HUES64 (cell line): ENCODE measurements at regions not wholly inside any gene's neighbourhood (a gene's known extent, or its start where the extent isn't known, plus 50 kb on each side); places are given as distances from the start of the nearest gene placed in this dataset.

Experiments used
- H3K27ac ChIP-seq: 2 replicates; pipeline ENCODE4 v1.7.0; 2013; ENCODE audit warnings: low read depth, low read length, inconsistent platforms
- H3K27me3 ChIP-seq: 2 replicates; pipeline ENCODE4 v1.6.1; 2013; ENCODE audit warnings: mild to moderate bottlenecking, low read length; ENCODE audit not compliant: insufficient read depth
- H3K36me3 ChIP-seq: 2 replicates; pipeline ENCODE4 v1.6.1; 2013; ENCODE audit warnings: mild to moderate bottlenecking, low read length; ENCODE audit not compliant: insufficient read depth
- H3K4me1 ChIP-seq: 2 replicates; pipeline ENCODE4 v1.6.1; 2013; ENCODE audit warnings: mild to moderate bottlenecking, low read length, moderate library complexity; ENCODE audit not compliant: insufficient read depth
- H3K4me3 ChIP-seq: 2 replicates; pipeline ENCODE4 v1.5.1; 2013; ENCODE audit warnings: mild to moderate bottlenecking, low read length, moderate library complexity
- H3K9ac ChIP-seq: 2 replicates; pipeline ENCODE4 v1.6.1; 2013; ENCODE audit warnings: mild to moderate bottlenecking, low read depth, low read length
- H3K9me3 ChIP-seq: 2 replicates; pipeline ENCODE4 v1.6.1; 2013; ENCODE audit warnings: low read depth, low read length; ENCODE audit not compliant: insufficient read depth
- WGBS: fragments of 150-250, 120-280 bp; methylation state at CpG from one replicate; pipeline ENCODE4 v1.1.7; 2013; ENCODE audit warnings: missing lambda C conversion rate; 5-methylcytosine and 5-hydroxymethylcytosine counted together

GRCh38 chr5:74034733-74035132 is 408.7 kb downstream of the ARHGEF28 start:
- H3K4me1 ChIP-seq = no peaks in the 10 kb centered on the region
- 78% methylated on average over 11 of the region's 11 CpGs for WGBS
- H3K36me3 ChIP-seq = no peaks in the 10 kb centered on the region

GRCh38 chr5:74032617-74033016 is 406.6 kb downstream of the ARHGEF28 start:
- Histone ChIP-seq H3K27ac (no peak overlapping the region), H3K9ac (no peak overlapping the region), H3K4me3 (no peak overlapping the region), H3K27me3 (no peaks in the 10 kb centered on the region), H3K4me1 (no peaks in the 10 kb centered on the region; the same call in 1 of the 2 replicates), H3K36me3 (no peaks in the 10 kb centered on the region), H3K9me3 (no peaks in the 10 kb centered on the region)
- 95% methylated on average over 1 of the region's 1 CpG for WGBS

More at GRCh38 chr5:74034733-74035132, 408.7 kb downstream of the ARHGEF28 start:
- no peak overlapping the region for H3K27ac ChIP-seq
- H3K4me3 ChIP-seq = no peak overlapping the region
- no peak overlapping the region for H3K9ac ChIP-seq
- H3K9me3 ChIP-seq = no peaks in the 10 kb centered on the region
- no peaks in the 10 kb centered on the region for H3K27me3 ChIP-seq

GRCh38 chr5:74031536-74031935 is 405.5 kb downstream of the ARHGEF28 start:
- no peaks in the 10 kb centered on the region for H3K9me3 ChIP-seq
- no peaks in the 10 kb centered on the region; the same call in 1 of the 2 replicates for H3K4me1 ChIP-seq
- no peak overlapping the region for H3K4me3 ChIP-seq
- H3K27ac ChIP-seq = no peak overlapping the region
- no peak overlapping the region for H3K9ac ChIP-seq
- no peaks in the 10 kb centered on the region for H3K27me3 ChIP-seq
- 82% methylated on average over 3 of the region's 3 CpGs for WGBS
- no peaks in the 10 kb centered on the region for H3K36me3 ChIP-seq

DNA sequence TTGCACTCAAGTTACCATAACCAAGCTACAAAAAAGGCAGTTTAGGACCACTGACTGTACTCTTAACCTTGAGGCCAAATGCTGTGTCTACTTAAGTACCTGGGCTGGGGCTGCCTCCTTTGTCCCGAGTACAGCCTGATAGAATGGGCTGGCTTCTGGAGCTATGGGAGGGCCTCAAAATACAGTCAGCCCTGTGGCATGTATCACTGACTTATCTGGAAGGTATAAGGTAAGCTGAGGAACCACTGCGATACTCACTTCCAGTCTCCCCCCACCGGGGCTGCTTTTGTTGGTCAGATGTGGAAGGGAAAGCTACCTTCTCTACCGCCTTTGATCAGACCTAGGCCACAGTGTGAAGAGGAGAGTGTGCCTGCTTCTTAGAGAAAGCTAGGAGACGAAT is 404.8 kb downstream of the ARHGEF28 start:
- Histone ChIP-seq H3K9me3 (no peaks in the 10 kb centered on the region), H3K9ac (no peak overlapping the region), H3K4me1 (no peaks in the 10 kb centered on the region; the same call in 1 of the 2 replicates), H3K27me3 (no peaks in the 10 kb centered on the region), H3K4me3 (no peak overlapping the region), H3K36me3 (no peaks in the 10 kb centered on the region), H3K27ac (no peak overlapping the region)
- WGBS = 97% methylated on average over 5 of the region's 5 CpGs

GRCh38 chr5:74030371-74030770 is 404.4 kb downstream of the ARHGEF28 start:
- H3K9me3 ChIP-seq = no peaks in the 10 kb centered on the region
- H3K27ac ChIP-seq = no peak overlapping the region
- no peaks in the 10 kb centered on the region; the same call in 1 of the 2 replicates for H3K4me1 ChIP-seq
- no peak overlapping the region for H3K4me3 ChIP-seq
- H3K9ac ChIP-seq = no peak overlapping the region
- 83% methylated on average over 1 of the region's 4 CpGs for WGBS
- H3K27me3 ChIP-seq = no peaks in the 10 kb centered on the region
- no peaks in the 10 kb centered on the region for H3K36me3 ChIP-seq

GRCh38 chr5:74028976-74029375 is 403.0 kb downstream of the ARHGEF28 start:
- 81% methylated on average over 3 of the region's 4 CpGs for WGBS
- no peak overlapping the region for H3K9ac ChIP-seq
- no peaks in the 10 kb centered on the region; the same call in 1 of the 2 replicates for H3K4me1 ChIP-seq
- no peaks in the 10 kb centered on the region for H3K27me3 ChIP-seq
- no peaks in the 10 kb centered on the region for H3K9me3 ChIP-seq
- no peaks in the 10 kb centered on the region for H3K36me3 ChIP-seq
- H3K4me3 ChIP-seq = no peak overlapping the region
- no peak overlapping the region for H3K27ac ChIP-seq

DNA sequence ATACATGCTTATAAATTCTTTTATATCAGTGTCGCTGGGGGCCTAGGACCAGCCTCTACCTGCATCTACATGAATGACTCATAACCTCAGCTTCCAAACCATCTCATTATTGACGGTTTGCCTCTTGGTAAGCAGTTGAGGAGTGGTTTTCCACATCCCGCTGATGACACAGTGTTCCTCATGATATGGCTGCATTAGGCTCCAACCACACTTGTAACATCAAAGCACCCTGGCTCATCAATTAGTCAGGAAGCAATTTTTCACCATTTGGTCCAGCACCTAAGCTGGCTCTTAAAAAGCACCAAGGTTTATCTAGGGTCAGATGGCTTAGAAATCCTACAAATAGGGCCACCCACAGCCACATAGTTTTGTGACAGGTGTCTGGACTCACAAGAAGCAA is 402.4 kb downstream of the ARHGEF28 start:
- Histone ChIP-seq H3K36me3 (no peaks in the 10 kb centered on the region), H3K4me1 (no peaks in the 10 kb centered on the region; the same call in 1 of the 2 replicates), H3K27me3 (no peaks in the 10 kb centered on the region), H3K9ac (no peak overlapping the region), H3K9me3 (no peaks in the 10 kb centered on the region), H3K4me3 (no peak overlapping the region), H3K27ac (no peak overlapping the region)
- WGBS = 89% methylated on average over 3 of the region's 3 CpGs

DNA sequence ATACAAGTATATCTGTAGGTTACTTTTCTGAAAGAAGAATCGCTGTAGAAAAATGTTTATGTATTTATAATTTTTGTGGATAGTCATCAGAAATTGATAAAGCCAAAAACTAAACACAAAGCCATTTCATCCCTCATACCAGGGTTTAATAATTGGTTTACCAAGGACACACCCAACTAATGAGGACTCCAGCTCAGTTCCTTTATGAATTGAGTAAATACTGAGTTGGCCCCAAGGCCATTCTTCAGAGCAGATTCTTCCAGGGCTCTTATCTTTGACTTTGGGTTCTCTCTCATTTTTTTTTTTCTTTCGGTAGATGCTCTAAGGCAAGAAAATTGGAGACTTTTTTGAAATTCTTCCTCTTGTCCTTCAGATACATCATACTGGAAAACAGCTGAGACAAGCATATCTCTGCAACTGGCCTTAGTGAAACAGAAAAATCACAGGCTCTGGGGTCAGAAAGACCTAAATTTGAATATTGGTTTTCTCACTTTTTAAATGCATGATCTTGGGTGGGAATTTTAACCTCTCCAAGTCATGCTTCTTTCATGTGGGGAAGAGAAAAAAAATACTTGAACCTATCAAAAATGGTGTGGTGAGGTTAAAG is 401.8 kb downstream of the ARHGEF28 start:
- Histone ChIP-seq H3K36me3 (no peaks in the 10 kb centered on the region), H3K9me3 (no peaks in the 10 kb centered on the region), H3K4me3 (no peak overlapping the region), H3K9ac (no peak overlapping the region), H3K27ac (no peak overlapping the region), H3K4me1 (no peaks in the 10 kb centered on the region; the same call in 1 of the 2 replicates), H3K27me3 (no peaks in the 10 kb centered on the region)
- 100% methylated on average over 1 of the region's 2 CpGs for WGBS

DNA sequence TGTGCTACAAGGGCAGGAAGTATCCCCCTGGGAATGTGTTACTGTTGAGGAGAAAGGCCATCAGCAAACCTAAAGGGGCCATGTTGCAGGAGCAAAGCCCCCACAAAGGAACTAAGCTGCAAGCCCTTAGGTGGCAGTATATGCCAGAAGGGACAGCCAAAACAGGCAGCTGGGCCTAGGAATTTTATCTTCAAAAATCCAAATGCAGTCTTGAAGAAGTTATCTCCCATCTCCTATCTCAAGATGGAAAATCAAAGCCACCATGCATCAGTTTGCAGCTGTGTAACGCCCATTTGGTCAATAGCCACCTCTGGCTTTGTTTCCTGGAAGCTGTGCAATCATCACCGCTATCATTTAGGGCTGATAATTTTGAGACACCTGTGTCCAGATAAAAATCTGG is 400.3 kb downstream of the ARHGEF28 start:
- 84% methylated on average over 2 of the region's 2 CpGs for WGBS
- no peaks in the 10 kb centered on the region for H3K36me3 ChIP-seq
- no peak overlapping the region for H3K9ac ChIP-seq
- H3K4me3 ChIP-seq = no peak overlapping the region
- no peaks in the 10 kb centered on the region for H3K27me3 ChIP-seq
- H3K4me1 ChIP-seq = no peaks in the 10 kb centered on the region; the same call in 1 of the 2 replicates
- no peaks in the 10 kb centered on the region for H3K9me3 ChIP-seq
- no peak overlapping the region for H3K27ac ChIP-seq

DNA sequence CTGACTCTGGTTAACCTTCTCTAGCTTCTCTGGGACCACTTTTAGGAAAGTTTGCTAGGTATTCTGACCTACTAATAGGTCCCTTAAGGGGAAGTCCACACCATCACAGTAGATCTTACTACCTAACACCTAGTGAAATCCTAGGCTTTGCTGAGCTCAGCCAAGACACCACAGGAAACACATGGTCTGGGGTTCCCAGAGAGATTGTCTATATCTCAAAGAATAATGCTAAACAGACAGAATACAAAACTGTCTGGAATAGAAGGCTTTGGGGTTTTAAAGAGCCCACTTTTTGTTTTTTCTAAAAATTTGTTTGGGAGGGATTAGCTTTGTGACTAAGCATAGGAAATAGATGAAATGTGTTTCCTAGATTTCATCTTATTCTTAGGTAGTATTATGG is 395.1 kb downstream of the ARHGEF28 start:
- H3K4me1 ChIP-seq = peaks cover 3% of the 10 kb centered on the region; the same call in 1 of the 2 replicates
- H3K27me3 ChIP-seq = no peaks in the 10 kb centered on the region
- H3K4me3 ChIP-seq = no peak overlapping the region
- H3K27ac ChIP-seq = no peak overlapping the region
- H3K36me3 ChIP-seq = no peaks in the 10 kb centered on the region
- H3K9ac ChIP-seq = no peak overlapping the region
- H3K9me3 ChIP-seq = no peaks in the 10 kb centered on the region

GRCh38 chr5:74020503-74020902 is 394.5 kb downstream of the ARHGEF28 start:
- Histone ChIP-seq H3K4me3 (no peak overlapping the region), H3K27me3 (no peaks in the 10 kb centered on the region), H3K36me3 (no peaks in the 10 kb centered on the region), H3K27ac (no peak overlapping the region), H3K9me3 (no peaks in the 10 kb centered on the region), H3K9ac (no peak overlapping the region), H3K4me1 (peaks cover 3% of the 10 kb centered on the region; the same call in 1 of the 2 replicates)
- 93% methylated on average over 5 of the region's 5 CpGs for WGBS

- no peaks in the 10 kb centered on the region for H3K9me3 ChIP-seq
- H3K4me3 ChIP-seq = no peak overlapping the region
- 95% methylated on average over 5 of the region's 5 CpGs for WGBS
- H3K27ac ChIP-seq = no peak overlapping the region
- H3K36me3 ChIP-seq = no peaks in the 10 kb centered on the region
- H3K9ac ChIP-seq = no peak overlapping the region
- H3K4me1 ChIP-seq = peaks cover 3% of the 10 kb centered on the region; the same call in 1 of the 2 replicates
- no peaks in the 10 kb centered on the region for H3K27me3 ChIP-seq
Measured at GRCh38 chr5:74019923-74020322, 393.9 kb downstream of the ARHGEF28 start.
